Endothelial cell of hepatic sinusoid (primary cell): ENCODE measurements at regions not wholly inside any gene's neighbourhood (a gene's known extent, or its start where the extent isn't known, plus 50 kb on each side); places are given as distances from the start of the nearest gene placed in this dataset.
"Not testable (repeated sequence)": the region's sequence is repeated elsewhere in the genome, so short reads cannot be mapped to it uniquely, and the experiment has no call there.

Experiments
- in situ Hi-C: cut with HindIII; loops from 2 replicates; pipeline ENCODE4 v1.10.0; 2017; ENCODE audit warnings: low sequenced_read_pairs

GRCh38 chr21:28877318-28877884 lies 115.3 kb downstream of the LTN1 start:
- in situ Hi-C loops, result no loop called here

GRCh38 chr21:28875078-28875477 lies 117.6 kb downstream of the LTN1 start:
- in situ Hi-C loops, result no loop called here

GRCh38 chr21:28872218-28872617 lies 120.5 kb downstream of the LTN1 start:
- in situ Hi-C loops, result no loop called here

GRCh38 chr21:28871388-28872010 lies 121.2 kb downstream of the LTN1 start:
- in situ Hi-C loops, result no loop called here

- in situ Hi-C loops, result no loop called here
Measured at GRCh38 chr21:28867401-28867800, 125.3 kb downstream of the LTN1 start.

- in situ Hi-C loops, result no loop called here
Measured at GRCh38 chr21:28865488-28866186, 127.0 kb downstream of the LTN1 start.

GRCh38 chr21:28858424-28858823 lies 134.3 kb downstream of the LTN1 start:
- in situ Hi-C loops, result no loop called here

- in situ Hi-C loops, result no loop called here
Measured at GRCh38 chr21:28857752-28858151, 134.9 kb downstream of the LTN1 start.

GRCh38 chr21:28856588-28857250 lies 136.0 kb downstream of the LTN1 start:
- in situ Hi-C loops, result no loop called here

GRCh38 chr21:28852706-28853105 lies 140.0 kb downstream of the LTN1 start:
- in situ Hi-C loops, result no loop called here

GRCh38 chr21:28851645-28852044 lies 141.0 kb downstream of the LTN1 start:
- in situ Hi-C loops, result no loop called here

GRCh38 chr21:28839237-28839636 lies 153.4 kb downstream of the LTN1 start:
- in situ Hi-C loops, result not testable (repeated sequence)

GRCh38 chr21:28837426-28837825 lies 155.3 kb downstream of the LTN1 start:
- in situ Hi-C loops, result not testable (repeated sequence)

- in situ Hi-C loops, result not testable (repeated sequence)
Measured at GRCh38 chr21:28836588-28836987, 156.1 kb downstream of the LTN1 start.

- in situ Hi-C loops, result no loop called here
Measured at GRCh38 chr21:28834335-28835238, 158.1 kb downstream of the LTN1 start.

GRCh38 chr21:28833609-28834008 lies 159.1 kb downstream of the LTN1 start:
- in situ Hi-C loops, result no loop called here

- in situ Hi-C loops, result no loop called here
Measured at GRCh38 chr21:28833182-28833581, 159.5 kb downstream of the LTN1 start.

GRCh38 chr21:28832715-28833061 lies 160.0 kb downstream of the LTN1 start:
- in situ Hi-C loops, result no loop called here

GRCh38 chr21:28832013-28832714 lies 160.5 kb downstream of the LTN1 start:
- in situ Hi-C loops, result no loop called here

GRCh38 chr21:28828981-28829380 lies 163.7 kb downstream of the LTN1 start:
- in situ Hi-C loops, result no loop called here
